Nephron (organoid): ENCODE measurements at regions not wholly inside any gene's neighbourhood (a gene's known extent, or its start where the extent isn't known, plus 50 kb on each side); places are given as distances from the start of the nearest gene placed in this dataset.

Experiments used
- H3K27ac Mint-ChIP-seq, 3 experiments: 2 replicates each; pipeline ENCODE4 v1.8.0; 2020; ENCODE audit warnings: mixed read lengths in 3 of 3, mild to moderate bottlenecking in 2 of 3, moderate library complexity in 1 of 3
- H3K27me3 Mint-ChIP-seq: 2 replicates; pipeline ENCODE4 v1.8.0; 2021; ENCODE audit warnings: low read depth, mild to moderate bottlenecking, moderate library complexity, mixed read lengths
- H3K36me3 Mint-ChIP-seq: 2 replicates; pipeline ENCODE4 v1.8.0; 2020; ENCODE audit warnings: low read depth, mixed read lengths
- H3K4me1 Mint-ChIP-seq: 2 replicates; pipeline ENCODE4 v1.8.0; 2020; ENCODE audit warnings: mixed read lengths
- H3K4me3 Mint-ChIP-seq, 3 experiments: 2 replicates each; pipeline ENCODE4 v1.8.0; 2020; ENCODE audit warnings: mild to moderate bottlenecking in 3 of 3, mixed read lengths in 3 of 3, moderate library complexity in 2 of 3
- H3K9me3 Mint-ChIP-seq: 2 replicates; pipeline ENCODE4 v1.8.0; 2020; ENCODE audit warnings: mixed read lengths
- TF ChIP-seq, protein P1 (sequence below), 3 experiments: fragments of 200-600 bp; sonication (generic); IDR thresholded peaks; one replicate each; pipeline ENCODE4 v1.5.0; 2021; ENCODE audit warnings: antibody characterized with exemption in 3 of 3; ENCODE audit not compliant: unreplicated experiment in 3 of 3

DNA sequence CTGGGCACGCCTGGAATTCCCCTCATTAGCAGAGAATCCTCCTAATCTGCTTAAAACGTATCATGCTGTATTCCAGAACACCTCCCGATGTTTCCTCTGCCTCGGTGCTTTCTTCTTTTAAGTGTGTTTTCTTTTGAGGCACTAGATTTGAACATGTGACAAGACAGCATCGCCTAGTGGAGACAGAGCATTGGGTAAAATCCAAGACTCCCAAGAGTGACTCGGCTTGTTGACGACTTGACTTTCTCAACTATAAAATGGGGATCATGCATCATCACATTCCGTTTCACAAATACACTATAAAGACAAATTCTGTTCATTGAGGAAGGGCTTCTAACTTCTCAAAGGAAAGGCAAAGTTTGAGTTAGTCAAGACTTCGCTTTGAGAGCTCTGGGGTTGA lies 105.6 kb upstream of the RNF32 start:
- H3K36me3 Mint-ChIP-seq, result no peaks in the 10 kb centered on the region
- H3K4me1 Mint-ChIP-seq, result peaks cover 16% of the 10 kb centered on the region
- H3K9me3 Mint-ChIP-seq, result no peaks in the 10 kb centered on the region
- no peak overlapping the region for H3K27ac Mint-ChIP-seq
- no peak overlapping the region for H3K4me3 Mint-ChIP-seq
- H3K27me3 Mint-ChIP-seq, result no peaks in the 10 kb centered on the region
- TF ChIP-seq, protein P1, sequence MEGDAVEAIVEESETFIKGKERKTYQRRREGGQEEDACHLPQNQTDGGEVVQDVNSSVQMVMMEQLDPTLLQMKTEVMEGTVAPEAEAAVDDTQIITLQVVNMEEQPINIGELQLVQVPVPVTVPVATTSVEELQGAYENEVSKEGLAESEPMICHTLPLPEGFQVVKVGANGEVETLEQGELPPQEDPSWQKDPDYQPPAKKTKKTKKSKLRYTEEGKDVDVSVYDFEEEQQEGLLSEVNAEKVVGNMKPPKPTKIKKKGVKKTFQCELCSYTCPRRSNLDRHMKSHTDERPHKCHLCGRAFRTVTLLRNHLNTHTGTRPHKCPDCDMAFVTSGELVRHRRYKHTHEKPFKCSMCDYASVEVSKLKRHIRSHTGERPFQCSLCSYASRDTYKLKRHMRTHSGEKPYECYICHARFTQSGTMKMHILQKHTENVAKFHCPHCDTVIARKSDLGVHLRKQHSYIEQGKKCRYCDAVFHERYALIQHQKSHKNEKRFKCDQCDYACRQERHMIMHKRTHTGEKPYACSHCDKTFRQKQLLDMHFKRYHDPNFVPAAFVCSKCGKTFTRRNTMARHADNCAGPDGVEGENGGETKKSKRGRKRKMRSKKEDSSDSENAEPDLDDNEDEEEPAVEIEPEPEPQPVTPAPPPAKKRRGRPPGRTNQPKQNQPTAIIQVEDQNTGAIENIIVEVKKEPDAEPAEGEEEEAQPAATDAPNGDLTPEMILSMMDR (IDR thresholded peaks at IDR 0.05; ENCODE audit: unreplicated experiment in 3 of 3), result no peak

GRCh38 chr7:156533964-156534363 lies 106.6 kb upstream of the RNF32 start:
- H3K4me3 Mint-ChIP-seq, result no peak overlapping the region
- TF ChIP-seq, protein P1 (IDR thresholded peaks at IDR 0.05; ENCODE audit: unreplicated experiment in 3 of 3), result no peak

DNA sequence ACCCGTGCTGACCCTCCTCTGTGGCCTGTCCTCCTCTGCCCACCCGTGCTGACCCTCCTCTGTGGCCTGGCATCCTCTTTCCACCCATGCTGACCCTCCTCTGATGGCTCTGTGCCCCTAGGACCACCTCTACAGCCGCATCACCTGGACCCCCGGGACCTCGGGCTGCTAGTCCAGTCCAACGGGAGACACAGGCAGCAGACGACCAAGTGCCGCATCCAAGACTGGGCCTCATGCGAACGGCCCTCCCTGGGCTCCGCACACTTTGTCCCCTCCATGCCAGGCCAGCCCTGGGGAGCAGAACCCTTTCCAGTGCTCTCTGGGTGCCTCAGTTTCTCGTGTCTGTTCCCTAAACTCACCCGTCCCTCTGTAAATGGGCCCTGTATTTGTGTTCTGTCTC lies 107.2 kb upstream of the RNF32 start:
- no peaks in the 10 kb centered on the region for H3K27me3 Mint-ChIP-seq
- TF ChIP-seq, protein P1 (IDR thresholded peaks at IDR 0.05; ENCODE audit: unreplicated experiment in 3 of 3), result no peak
- no peaks in the 10 kb centered on the region for H3K36me3 Mint-ChIP-seq
- H3K27ac Mint-ChIP-seq, result no peak overlapping the region
- peaks cover 16% of the 10 kb centered on the region for H3K4me1 Mint-ChIP-seq
- H3K4me3 Mint-ChIP-seq, result no peak overlapping the region
- H3K9me3 Mint-ChIP-seq, result no peaks in the 10 kb centered on the region

More at GRCh38 chr7:156533964-156534363, 106.6 kb upstream of the RNF32 start:
- H3K4me1 Mint-ChIP-seq, result peaks cover 16% of the 10 kb centered on the region
- H3K36me3 Mint-ChIP-seq, result no peaks in the 10 kb centered on the region
- H3K27ac Mint-ChIP-seq, result no peak overlapping the region
- H3K27me3 Mint-ChIP-seq, result no peaks in the 10 kb centered on the region
- no peaks in the 10 kb centered on the region for H3K9me3 Mint-ChIP-seq

- TF ChIP-seq, protein P1 (IDR thresholded peaks at IDR 0.05; ENCODE audit: unreplicated experiment in 3 of 3), result no peak
- Mint-ChIP-seq H3K27ac (peak overlapping the region in 1 of 3 experiments; percentile 28), H3K4me3 (peak overlapping the region in 1 of 3 experiments; percentile 24), H3K4me1 (peaks cover 16% of the 10 kb centered on the region), H3K36me3 (no peaks in the 10 kb centered on the region), H3K27me3 (no peaks in the 10 kb centered on the region), H3K9me3 (no peaks in the 10 kb centered on the region)
Observed at GRCh38 chr7:156532016-156532602, 108.5 kb upstream of the RNF32 start.

GRCh38 chr7:156529956-156530355 lies 110.6 kb upstream of the RNF32 start:
- Mint-ChIP-seq H3K36me3 (no peaks in the 10 kb centered on the region), H3K4me1 (peaks cover 16% of the 10 kb centered on the region), H3K27me3 (no peaks in the 10 kb centered on the region), H3K9me3 (no peaks in the 10 kb centered on the region), H3K4me3 (no peak overlapping the region), H3K27ac (no peak overlapping the region)
- TF ChIP-seq, protein P1 (IDR thresholded peaks at IDR 0.05; ENCODE audit: unreplicated experiment in 3 of 3), result no peak

DNA sequence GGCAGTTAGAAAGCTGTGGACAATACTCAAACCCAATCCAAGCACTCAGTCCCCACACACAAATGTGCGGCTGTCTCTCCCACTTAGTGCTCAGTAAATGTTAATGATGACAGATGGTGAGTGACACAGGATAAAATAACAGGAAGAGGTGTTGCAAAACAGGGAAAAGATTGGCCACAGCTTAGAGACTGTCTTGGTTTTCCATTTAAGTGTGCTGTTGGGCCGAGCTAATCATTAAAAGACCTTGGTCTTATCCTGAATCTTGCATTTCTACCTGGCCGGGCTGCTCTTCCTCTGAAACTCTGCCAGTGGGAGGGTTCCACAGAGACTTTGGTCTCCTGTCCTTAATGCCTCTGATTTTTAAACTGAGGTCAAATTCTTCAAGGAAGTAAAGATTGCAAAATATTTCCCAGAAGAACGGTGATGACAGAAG lies 113.1 kb upstream of the RNF32 start:
- TF ChIP-seq, protein P1 (IDR thresholded peaks at IDR 0.05; ENCODE audit: unreplicated experiment in 3 of 3), result no peak
- no peak overlapping the region for H3K4me3 Mint-ChIP-seq
- H3K4me1 Mint-ChIP-seq, result peaks cover 11% of the 10 kb centered on the region
- no peaks in the 10 kb centered on the region for H3K9me3 Mint-ChIP-seq
- H3K27me3 Mint-ChIP-seq, result no peaks in the 10 kb centered on the region
- peak overlapping the region in 1 of 3 experiments; percentile 21 for H3K27ac Mint-ChIP-seq
- no peaks in the 10 kb centered on the region for H3K36me3 Mint-ChIP-seq
